Neural progenitor cell (in vitro differentiated cells): ENCODE measurements at regions not wholly inside any gene's neighbourhood (a gene's known extent, or its start where the extent isn't known, plus 50 kb on each side); places are given as distances from the start of the nearest gene placed in this dataset.

Experiments used
- DNase-seq: peaks from one replicate; pipeline ENCODE4 v3.0.0-alpha.2; 2016; ENCODE audit warnings: low spot score
- H2AFZ ChIP-seq: fragments of 200-600 bp; sonication (generic); replicated peaks from 2 replicates; pipeline ENCODE4 v1.6.1; 2016; ENCODE audit warnings: antibody characterized with exemption
- H3F3A ChIP-seq: fragments of 200-600 bp; sonication (generic); 2 replicates; pipeline ENCODE4 v1.6.1; 2016; ENCODE audit warnings: antibody characterized with exemption, low read depth
- H3K27ac ChIP-seq: fragments of 200-600 bp; sonication (generic); 2 replicates; pipeline ENCODE4 v1.5.1; 2016; ENCODE audit warnings: mild to moderate bottlenecking
- H3K27me3 ChIP-seq: fragments of 200-600 bp; sonication (generic); 2 replicates; pipeline ENCODE4 v1.6.1; 2016; ENCODE audit warnings: mild to moderate bottlenecking, moderate library complexity
- H3K36me3 ChIP-seq: fragments of 200-600 bp; sonication (generic); 2 replicates; pipeline ENCODE4 v1.5.1; 2016
- H3K4me1 ChIP-seq: fragments of 200-600 bp; sonication (generic); 2 replicates; pipeline ENCODE4 v1.6.1; 2016; ENCODE audit warnings: mixed run types
- H3K4me2 ChIP-seq: fragments of 200-600 bp; sonication (generic); 2 replicates; pipeline ENCODE4 v1.6.1; 2016
- H3K4me3 ChIP-seq: fragments of 200-600 bp; sonication (generic); 2 replicates; pipeline ENCODE4 v1.5.1; 2016
- H3K79me2 ChIP-seq: fragments of 200-600 bp; sonication (generic); 2 replicates; pipeline ENCODE4 v1.6.1; 2016; ENCODE audit warnings: low read depth
- H3K9ac ChIP-seq: fragments of 200-600 bp; sonication (generic); 2 replicates; pipeline ENCODE4 v1.6.1; 2016
- H3K9me3 ChIP-seq: fragments of 200-600 bp; sonication (generic); 2 replicates; pipeline ENCODE4 v1.5.1; 2016; ENCODE audit warnings: low read depth
- H4K20me1 ChIP-seq: fragments of 200-600 bp; sonication (generic); 2 replicates; pipeline ENCODE4 v1.6.1; 2016; ENCODE audit warnings: low read depth
- H3K27ac Mint-ChIP-seq: 3 replicates; pipeline ENCODE4 v1.8.0; 2021; ENCODE audit warnings: mixed read lengths
- H3K27me3 Mint-ChIP-seq: 2 replicates; pipeline ENCODE4 v1.8.0; 2022; ENCODE audit warnings: low read depth, mild to moderate bottlenecking, inconsistent platforms, moderate library complexity, mixed read lengths; ENCODE audit not compliant: insufficient read depth
- H3K36me3 Mint-ChIP-seq: 3 replicates; pipeline ENCODE4 v1.8.0; 2021; ENCODE audit warnings: mixed read lengths
- H3K4me1 Mint-ChIP-seq: 3 replicates; pipeline ENCODE4 v1.8.0; 2021; ENCODE audit warnings: mixed read lengths
- H3K4me3 Mint-ChIP-seq: 3 replicates; pipeline ENCODE4 v1.8.0; 2021; ENCODE audit warnings: mild to moderate bottlenecking, moderate library complexity, mixed read lengths
- H3K9me3 Mint-ChIP-seq: 3 replicates; pipeline ENCODE4 v1.8.0; 2020; ENCODE audit warnings: mixed read lengths
- CTCF ChIP-seq: fragments of 200-600 bp; sonication (generic); IDR thresholded peaks from 2 replicates; pipeline ENCODE4 v1.5.1; 2017; ENCODE audit warnings: antibody characterized with exemption, mild to moderate bottlenecking
- EZH2 ChIP-seq: fragments of 200-600 bp; sonication (generic); IDR thresholded peaks from 2 replicates; pipeline ENCODE4 v1.6.1; 2017; ENCODE audit warnings: antibody characterized with exemption, mild to moderate bottlenecking, moderate library complexity
- EZH2phosphoT487 ChIP-seq: fragments of 200-600 bp; sonication (generic); IDR thresholded peaks from 2 replicates; pipeline ENCODE4 v1.6.1; 2017; ENCODE audit warnings: antibody characterized with exemption

DNA sequence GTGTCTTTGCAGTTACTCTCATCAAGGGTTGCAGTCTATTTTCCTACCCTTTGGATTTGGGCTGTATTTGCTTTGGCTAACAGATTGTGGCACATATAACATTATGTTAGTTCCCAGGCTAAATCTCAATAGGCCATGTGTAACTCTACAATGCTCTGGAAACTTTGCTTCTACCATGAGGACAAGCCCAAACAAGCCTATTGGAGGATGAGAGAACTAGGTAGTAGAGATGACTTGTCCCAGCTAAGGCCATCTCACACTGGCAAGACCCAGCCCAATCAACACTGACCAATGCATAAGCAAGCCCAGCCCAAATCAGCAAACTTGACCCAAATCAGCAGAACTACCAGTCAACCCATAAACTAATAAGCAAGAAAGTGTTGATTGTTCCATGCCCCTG, 311.8 kb downstream of the NDFIP2 start:
- Histone ChIP-seq H3K27me3 (no peaks in the 10 kb centered on the region), H3K9me3 (peaks cover 1% of the 10 kb centered on the region), H3K4me2 (no peak overlapping the region), H3K79me2 (no peaks in the 10 kb centered on the region), H3K4me3 (no peak overlapping the region), H4K20me1 (no peaks in the 10 kb centered on the region), H3K27ac (no peak overlapping the region), H3K4me1 (no peaks in the 10 kb centered on the region), H2AFZ (no peak overlapping the region), H3K9ac (no peak overlapping the region), H3K36me3 (no peaks in the 10 kb centered on the region), H3F3A (no peaks in the 10 kb centered on the region)
- Mint-ChIP-seq H3K27ac (no peak overlapping the region), H3K9me3 (peaks cover 50% of the 10 kb centered on the region), H3K36me3 (peaks cover 22% of the 10 kb centered on the region), H3K4me1 (peaks cover 14% of the 10 kb centered on the region), H3K27me3 (peaks cover 5% of the 10 kb centered on the region), H3K4me3 (no peak overlapping the region)
- TF ChIP-seq EZH2: no peak
- no peak for TF ChIP-seq CTCF
- no peak for TF ChIP-seq EZH2phosphoT487
- DNase-seq: no peak

DNA sequence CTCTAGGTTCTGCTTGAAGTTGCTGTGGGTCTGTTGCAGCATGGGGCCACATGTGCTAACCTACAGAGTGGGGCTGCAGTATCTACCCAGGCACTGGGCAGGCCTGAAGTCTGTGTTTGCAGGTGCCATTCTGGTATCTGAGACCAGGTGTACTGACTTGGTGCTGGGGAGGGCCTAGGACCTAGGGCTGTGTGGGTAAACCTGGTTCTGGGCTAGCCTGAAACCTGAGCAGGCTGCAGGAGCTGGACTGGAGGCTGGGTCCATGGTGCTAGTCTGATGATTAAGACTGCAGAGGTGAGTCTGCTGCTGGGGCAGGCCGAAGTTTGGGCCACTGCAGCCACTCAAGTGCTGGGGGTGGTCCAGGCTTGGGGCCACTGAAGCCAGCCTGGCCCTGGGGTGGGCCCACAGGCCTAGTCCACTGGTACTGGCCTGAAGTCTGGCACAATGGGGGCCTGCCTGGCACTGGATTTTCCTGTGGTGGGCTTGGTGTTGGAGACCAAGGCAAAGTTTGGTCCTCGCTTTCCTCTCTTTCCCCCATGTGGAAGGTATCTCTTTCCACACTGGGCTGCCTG, 310.6 kb downstream of the NDFIP2 start:
- Histone ChIP-seq H2AFZ (no peak overlapping the region), H3K27me3 (no peaks in the 10 kb centered on the region), H3K79me2 (no peaks in the 10 kb centered on the region), H4K20me1 (no peaks in the 10 kb centered on the region), H3F3A (no peaks in the 10 kb centered on the region), H3K4me1 (no peaks in the 10 kb centered on the region), H3K4me2 (no peak overlapping the region), H3K9ac (no peak overlapping the region), H3K9me3 (peaks cover 6% of the 10 kb centered on the region), H3K36me3 (no peaks in the 10 kb centered on the region), H3K27ac (no peak overlapping the region), H3K4me3 (no peak overlapping the region)
- TF ChIP-seq EZH2phosphoT487 (no peak), EZH2 (no peak), CTCF (no peak)
- Mint-ChIP-seq H3K27me3 (peaks cover 7% of the 10 kb centered on the region), H3K4me1 (peaks cover 13% of the 10 kb centered on the region), H3K9me3 (peaks cover 60% of the 10 kb centered on the region), H3K4me3 (no peak overlapping the region), H3K36me3 (peaks cover 31% of the 10 kb centered on the region), H3K27ac (no peak overlapping the region)
- DNase-seq: no peak

- peaks cover 22% of the 10 kb centered on the region for H3K4me1 ChIP-seq
- Mint-ChIP-seq H3K4me1 (peaks cover 43% of the 10 kb centered on the region), H3K27me3 (peaks cover 5% of the 10 kb centered on the region), H3K27ac (no peak overlapping the region), H3K4me3 (no peak overlapping the region), H3K36me3 (peaks cover 29% of the 10 kb centered on the region), H3K9me3 (peaks cover 54% of the 10 kb centered on the region)
- DNase-seq: no peak
- TF ChIP-seq CTCF: no peak
- no peak for TF ChIP-seq EZH2phosphoT487
- TF ChIP-seq EZH2: no peak
- peaks cover 4% of the 10 kb centered on the region for H4K20me1 ChIP-seq
- H3K4me3 ChIP-seq: no peak overlapping the region
- H3K9ac ChIP-seq: no peak overlapping the region
- H3K9me3 ChIP-seq: peaks cover 6% of the 10 kb centered on the region
- peaks cover 12% of the 10 kb centered on the region for H3F3A ChIP-seq
- no peak overlapping the region for H2AFZ ChIP-seq
- peaks cover 22% of the 10 kb centered on the region for H3K27me3 ChIP-seq
- H3K36me3 ChIP-seq: no peaks in the 10 kb centered on the region
- no peak overlapping the region for H3K4me2 ChIP-seq
- H3K27ac ChIP-seq: no peak overlapping the region
- no peaks in the 10 kb centered on the region for H3K79me2 ChIP-seq
These were observed 305.2 kb downstream of the NDFIP2 start for GRCh38 chr13:79786176-79786575.
